Thyroid gland (tissue), 4 donors: ENCODE measurements at regions not wholly inside any gene's neighbourhood (a gene's known extent, or its start where the extent isn't known, plus 50 kb on each side); places are given as distances from the start of the nearest gene placed in this dataset.
"Not testable (repeated sequence)": the region's sequence is repeated elsewhere in the genome, so short reads cannot be mapped to it uniquely, and the experiment has no call there.

ENCODE experiments used
- DNase-seq, 2 donors: peaks; one replicate each; pipeline ENCODE4 v3.0.0-alpha.2; 2019
- H3K27ac ChIP-seq, 3 donors: fragments of 200-600 bp; sonication (generic); 1 replicate in 2 of 3; 2 replicates in 1 of 3; pipeline ENCODE4 v1.5.1; 2016 to 2019; ENCODE audit warnings: mild to moderate bottlenecking in 1 of 3, moderate library complexity in 1 of 3
- H3K27me3 ChIP-seq: fragments of 200-600 bp; sonication (generic); one replicate; pipeline ENCODE4 v1.5.1; 2019
- H3K36me3 ChIP-seq, 2 donors: fragments of 200-600 bp; sonication (generic); one replicate each; pipeline ENCODE4 v1.5.1; 2016 to 2019
- H3K4me1 ChIP-seq, 2 donors: fragments of 200-600 bp; sonication (generic); one replicate each; pipeline ENCODE4 v1.5.1; 2017 to 2019
- H3K4me3 ChIP-seq, 3 donors: fragments of 200-600 bp; sonication (generic); replicated peaks in 1 of 3; 1 replicate in 2 of 3; 2 replicates in 1 of 3; pipeline ENCODE4 v1.5.1; 2016; ENCODE audit warnings: mild to moderate bottlenecking in 1 of 3
- H3K9me3 ChIP-seq: fragments of 200-600 bp; sonication (generic); one replicate; pipeline ENCODE4 v1.5.1; 2017
- POLR2A ChIP-seq, 2 donors: fragments of 450-650 bp; IDR thresholded peaks; one replicate each; pipeline ENCODE4 v1.6.1; 2017; ENCODE audit warnings: antibody characterized with exemption in 2 of 2, mild to moderate bottlenecking in 2 of 2, moderate library complexity in 1 of 2
- WGBS, 2 donors: methylation state at CpG; one replicate each; pipeline ENCODE4 v1.1.5; 2017; 5-methylcytosine and 5-hydroxymethylcytosine counted together
- intact Hi-C: fragments of 100-400 bp; cut with DNase I; formaldehyde crosslinking; loops from one replicate; pipeline ENCODE4 v1.15.1; 2023
- TF ChIP-seq, protein P1 (sequence below), 6 experiments: fragments of 200-600 bp in 3 of 6; fragments of 450-650 bp in 3 of 6; sonication (generic) in 3 of 6; IDR thresholded peaks; one replicate each; pipeline ENCODE4 v1.5.1; 2016 to 2019; ENCODE audit warnings: antibody characterized with exemption in 6 of 6, mild to moderate bottlenecking in 2 of 6, inconsistent platforms in 1 of 6, moderate library complexity in 1 of 6

DNA sequence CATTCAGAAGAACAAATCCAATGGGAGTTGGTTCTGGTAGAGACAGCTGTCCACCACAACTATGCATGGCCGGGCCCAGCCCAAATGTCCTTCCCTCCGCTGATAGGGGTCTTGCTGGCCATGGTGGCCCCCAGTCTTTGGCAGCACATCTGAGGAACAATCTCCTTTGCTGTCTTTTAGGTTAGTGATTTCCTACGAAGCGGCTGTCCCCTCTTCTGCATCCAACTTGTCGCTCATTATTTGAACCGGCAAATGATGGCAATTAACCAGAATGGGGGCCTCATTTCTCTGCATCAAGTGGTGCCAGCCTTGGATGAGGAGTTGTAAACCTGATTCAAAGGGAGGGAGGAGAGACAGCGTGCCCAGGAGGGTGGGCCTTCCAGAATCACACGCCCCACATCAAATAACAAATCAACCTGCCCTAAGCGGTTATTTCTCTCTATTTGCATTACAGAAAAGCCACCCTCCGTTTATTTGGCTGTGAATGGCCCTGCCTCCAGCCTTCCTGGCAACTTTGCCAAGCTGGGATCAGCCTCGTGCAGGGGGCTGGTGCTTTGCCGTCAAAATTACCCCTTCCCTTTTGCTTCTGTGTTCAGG, 156.5 kb downstream of the RGS9 start:
- H3K36me3 ChIP-seq = no peaks in the 10 kb centered on the region
- H3K4me3 ChIP-seq = no peak overlapping the region
- WGBS, 2 donors = 84% methylated on average over 12 of the region's 12 CpGs
- no peaks in the 10 kb centered on the region for H3K27me3 ChIP-seq
- no peaks in the 10 kb centered on the region for H3K9me3 ChIP-seq
- TF ChIP-seq POLR2A (IDR thresholded peaks at IDR 0.05) = no peak
- TF ChIP-seq, protein P1, sequence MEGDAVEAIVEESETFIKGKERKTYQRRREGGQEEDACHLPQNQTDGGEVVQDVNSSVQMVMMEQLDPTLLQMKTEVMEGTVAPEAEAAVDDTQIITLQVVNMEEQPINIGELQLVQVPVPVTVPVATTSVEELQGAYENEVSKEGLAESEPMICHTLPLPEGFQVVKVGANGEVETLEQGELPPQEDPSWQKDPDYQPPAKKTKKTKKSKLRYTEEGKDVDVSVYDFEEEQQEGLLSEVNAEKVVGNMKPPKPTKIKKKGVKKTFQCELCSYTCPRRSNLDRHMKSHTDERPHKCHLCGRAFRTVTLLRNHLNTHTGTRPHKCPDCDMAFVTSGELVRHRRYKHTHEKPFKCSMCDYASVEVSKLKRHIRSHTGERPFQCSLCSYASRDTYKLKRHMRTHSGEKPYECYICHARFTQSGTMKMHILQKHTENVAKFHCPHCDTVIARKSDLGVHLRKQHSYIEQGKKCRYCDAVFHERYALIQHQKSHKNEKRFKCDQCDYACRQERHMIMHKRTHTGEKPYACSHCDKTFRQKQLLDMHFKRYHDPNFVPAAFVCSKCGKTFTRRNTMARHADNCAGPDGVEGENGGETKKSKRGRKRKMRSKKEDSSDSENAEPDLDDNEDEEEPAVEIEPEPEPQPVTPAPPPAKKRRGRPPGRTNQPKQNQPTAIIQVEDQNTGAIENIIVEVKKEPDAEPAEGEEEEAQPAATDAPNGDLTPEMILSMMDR (IDR thresholded peaks at IDR 0.05) = no peak
- no peak for DNase-seq
- H3K4me1 ChIP-seq = no peaks in the 10 kb centered on the region
- intact Hi-C loops = loop anchor here (10.0 kb wide), 1 partner anchor 261 kb away; no protein-coding TSS in a partner anchor
- H3K27ac ChIP-seq = no peak overlapping the region

DNA sequence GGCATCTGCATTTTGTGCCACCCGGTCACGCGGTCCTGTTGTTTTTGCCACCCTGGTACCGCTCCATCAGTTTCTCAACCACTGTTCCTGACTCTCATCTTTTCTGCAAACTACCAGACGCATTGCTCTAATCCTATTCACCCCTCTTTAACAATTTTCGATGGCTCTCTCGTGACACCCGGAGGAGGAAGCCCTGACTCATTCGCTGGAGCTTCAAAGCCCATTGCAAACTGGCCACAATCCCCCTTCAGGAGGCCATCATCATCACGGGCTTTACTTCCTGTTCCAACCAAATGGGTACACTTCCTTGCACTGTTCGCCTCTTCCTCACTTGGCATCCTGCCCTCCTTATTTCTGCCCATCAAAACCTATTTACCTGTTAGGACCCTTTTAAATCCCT, 155.3 kb downstream of the RGS9 start:
- H3K36me3 ChIP-seq = no peaks in the 10 kb centered on the region
- intact Hi-C loops = loop anchor here (10.0 kb wide), 1 partner anchor 262 kb away; no protein-coding TSS in a partner anchor
- H3K4me1 ChIP-seq = no peaks in the 10 kb centered on the region
- 47 to 62% methylated on average over 11 of the region's 11 CpGs for whole genome bisulfite sequencing, 2 donors
- TF ChIP-seq, protein P1 (IDR thresholded peaks at IDR 0.05) = no peak
- TF ChIP-seq POLR2A (IDR thresholded peaks at IDR 0.05) = no peak
- H3K27me3 ChIP-seq = no peaks in the 10 kb centered on the region
- no peaks in the 10 kb centered on the region for H3K9me3 ChIP-seq
- H3K4me3 ChIP-seq = no peak overlapping the region
- H3K27ac ChIP-seq = no peak overlapping the region
- DNase-seq = no peak

DNA sequence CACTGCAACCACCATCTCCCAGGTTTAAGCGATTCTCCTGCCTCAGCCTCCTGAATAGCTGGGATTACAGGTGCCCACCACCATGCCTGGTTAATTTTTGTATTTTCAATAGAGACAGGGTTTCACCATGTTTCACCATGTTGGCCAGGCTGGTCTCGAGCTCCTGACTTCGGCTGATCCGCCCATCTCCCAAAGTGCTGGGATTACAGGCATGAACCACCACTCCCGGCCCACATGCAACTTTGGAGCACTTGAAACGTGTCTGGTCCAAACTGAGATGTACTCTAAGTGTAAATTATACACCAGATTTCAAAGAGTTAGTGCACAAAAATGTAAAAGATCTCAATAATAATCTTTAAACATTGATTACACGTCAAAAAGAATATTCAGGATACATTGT, 154.1 kb downstream of the RGS9 start:
- H3K36me3 ChIP-seq, H3K4me3 ChIP-seq, H3K4me1 ChIP-seq, H3K27ac ChIP-seq, H3K27me3 ChIP-seq, DNase-seq, H3K9me3 ChIP-seq: not testable (repeated sequence)
- 92 to 93% methylated on average over 7 of the region's 7 CpGs for WGBS, 2 donors
- intact Hi-C loops = loop anchor here (10.0 kb wide), 1 partner anchor 264 kb away; no protein-coding TSS in a partner anchor

DNA sequence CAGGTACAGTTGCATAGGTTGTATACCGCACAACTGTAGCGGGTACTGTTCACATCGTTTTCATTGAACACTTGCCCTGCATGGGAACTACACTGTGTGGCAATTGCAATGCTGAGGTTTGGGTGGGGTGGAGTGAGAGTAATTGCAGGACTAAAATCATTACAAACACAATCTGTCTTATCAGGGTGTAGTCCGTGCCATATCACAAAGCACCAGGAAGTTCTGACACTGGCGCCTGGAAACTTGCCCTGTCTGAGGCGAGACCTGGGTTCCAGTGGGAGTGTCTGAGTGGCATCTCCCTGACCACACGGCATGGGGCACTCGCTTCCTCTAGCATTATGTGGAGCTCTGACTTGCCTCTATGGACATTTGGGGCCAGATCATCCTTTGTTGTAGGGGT, 153.4 kb downstream of the RGS9 start:
- TF ChIP-seq POLR2A (IDR thresholded peaks at IDR 0.05) = no peak
- TF ChIP-seq, protein P1 (IDR thresholded peaks at IDR 0.05) = no peak
- Histone ChIP-seq H3K27ac (no peak overlapping the region), H3K36me3 (no peaks in the 10 kb centered on the region), H3K27me3 (no peaks in the 10 kb centered on the region), H3K9me3 (no peaks in the 10 kb centered on the region), H3K4me3 (no peak overlapping the region), H3K4me1 (no peaks in the 10 kb centered on the region)
- intact Hi-C loops = loop anchor here (10.0 kb wide), 1 partner anchor 264 kb away; no protein-coding TSS in a partner anchor
- 86 to 94% methylated on average over 7 to 8 of the region's 8 CpGs for WGBS, 2 donors
- no peak for DNase-seq

DNA sequence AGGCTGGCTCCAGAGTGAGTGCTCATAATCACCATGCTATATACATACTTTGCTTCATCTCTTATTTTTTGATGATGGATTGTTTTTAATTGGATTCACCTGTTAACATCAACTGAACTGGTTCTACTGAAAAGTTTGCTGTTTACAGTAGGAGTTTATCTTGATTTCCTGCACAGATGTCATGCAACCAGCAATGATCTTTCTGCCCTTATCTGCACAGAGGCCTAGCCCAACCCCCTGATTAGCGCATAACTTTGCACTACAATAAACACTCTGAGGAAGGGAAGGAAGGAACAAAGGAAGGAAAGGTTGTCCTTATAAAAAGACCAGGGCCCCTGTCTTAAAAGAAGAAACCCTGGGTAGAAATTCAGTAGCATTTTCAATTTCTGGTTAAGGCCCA, 152.9 kb downstream of the RGS9 start:
- DNase-seq = no peak

More for the DNA sequence above, 152.9 kb downstream of the RGS9 start:
- Histone ChIP-seq H3K4me3 (no peak overlapping the region), H3K4me1 (no peaks in the 10 kb centered on the region), H3K27me3 (no peaks in the 10 kb centered on the region), H3K9me3 (no peaks in the 10 kb centered on the region), H3K27ac (no peak overlapping the region), H3K36me3 (no peaks in the 10 kb centered on the region)
- TF ChIP-seq, protein P1 (IDR thresholded peaks at IDR 0.05) = no peak
- no peak for TF ChIP-seq POLR2A (IDR thresholded peaks at IDR 0.05)
- intact Hi-C loops = loop anchor here (10.0 kb wide), 1 partner anchor 265 kb away; no protein-coding TSS in a partner anchor
- 87 to 91% methylated on average over 1 of the region's 1 CpG for WGBS, 2 donors
